ENCODE measurements at regions not wholly inside any gene's neighbourhood (a gene's known extent, or its start where the extent isn't known, plus 50 kb on each side); places are given as distances from the start of the nearest gene placed in this dataset.

DNA sequence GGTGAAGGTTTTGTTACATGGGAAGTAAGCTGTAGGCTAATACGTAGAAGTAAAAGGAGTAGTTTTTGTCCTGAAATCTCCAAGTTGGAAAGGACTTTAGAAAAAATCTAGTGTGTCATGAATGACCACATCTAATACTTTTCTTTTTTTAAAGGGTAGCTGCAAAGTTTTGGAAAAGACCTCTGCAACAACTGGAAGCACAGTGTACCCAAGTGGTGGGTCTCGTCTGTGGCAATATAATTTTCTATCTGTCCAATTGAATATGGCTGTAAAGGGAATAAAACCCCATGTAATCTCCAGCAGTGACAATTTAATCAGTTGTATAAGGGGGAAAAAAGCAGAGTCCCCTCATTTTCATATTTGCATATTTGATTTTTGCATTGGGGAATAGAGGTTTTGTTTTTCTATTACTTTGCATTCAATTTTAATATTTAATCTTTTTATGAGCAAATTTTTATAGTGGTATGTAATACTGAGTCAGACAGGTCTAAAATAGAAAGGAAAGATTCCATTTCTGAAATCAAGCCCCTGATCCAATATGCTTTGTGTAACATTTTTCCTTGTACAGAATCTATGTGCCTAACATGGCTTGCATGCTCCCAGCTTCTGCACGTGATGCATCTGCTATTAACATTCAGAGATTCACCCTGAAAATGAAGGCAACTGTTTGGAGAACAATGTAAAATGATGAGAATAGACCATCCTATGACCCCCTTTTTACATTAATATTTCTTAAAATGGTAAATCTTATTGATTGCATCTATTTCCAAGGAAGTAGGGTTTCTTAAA, 531.4 kb downstream of the ZIC1 start:
- dilution Hi-C loops (cut with HindIII; ENCODE audit: low sequenced_read_pairs, unreplicated experiment) = no loop called here
- H2BK20ac ChIP-seq (ENCODE audit: low read depth, low read length) = no peak overlapping the region
- in situ Hi-C loops (cut with MboI; ENCODE audit: low sequenced_read_pairs) = loop anchor here (25.0 kb wide), 1 partner anchor 997 kb away; no protein-coding TSS in a partner anchor
- no peak overlapping the region for H4K91ac ChIP-seq (ENCODE audit: insufficient read depth, low read depth, low read length)
- H2BK15ac ChIP-seq (ENCODE audit: low read depth, low read length) = no peak overlapping the region
- H3K79me1 ChIP-seq (ENCODE audit: low read depth in 1 of 2, low read length in 2 of 2) = no peaks in the 10 kb centered on the region
- no peak overlapping the region for H3K23ac ChIP-seq (ENCODE audit: low read depth, low read length)
- H3K4me2 ChIP-seq (ENCODE audit: low read depth, low read length) = no peak overlapping the region
- no peaks in the 10 kb centered on the region for H3K27me3 ChIP-seq (ENCODE audit: control insufficient read depth, insufficient read depth, low read length)
- WGBS, 2 experiments (ENCODE audit: extremely low coverage in 2 of 2, insufficient read length in 1 of 2) = 100% methylated on average over 1 of the region's 3 CpGs; no CpG with 5 or more reads in 1 of the 2 experiments
- no peak for TF ChIP-seq NFE2L2 (IDR thresholded peaks at IDR 0.05; ENCODE audit: low read depth, low read length)
- TF ChIP-seq MAFK (IDR thresholded peaks at IDR 0.05; ENCODE audit: low read depth, low read length) = no peak
- TF ChIP-seq, protein P1, sequence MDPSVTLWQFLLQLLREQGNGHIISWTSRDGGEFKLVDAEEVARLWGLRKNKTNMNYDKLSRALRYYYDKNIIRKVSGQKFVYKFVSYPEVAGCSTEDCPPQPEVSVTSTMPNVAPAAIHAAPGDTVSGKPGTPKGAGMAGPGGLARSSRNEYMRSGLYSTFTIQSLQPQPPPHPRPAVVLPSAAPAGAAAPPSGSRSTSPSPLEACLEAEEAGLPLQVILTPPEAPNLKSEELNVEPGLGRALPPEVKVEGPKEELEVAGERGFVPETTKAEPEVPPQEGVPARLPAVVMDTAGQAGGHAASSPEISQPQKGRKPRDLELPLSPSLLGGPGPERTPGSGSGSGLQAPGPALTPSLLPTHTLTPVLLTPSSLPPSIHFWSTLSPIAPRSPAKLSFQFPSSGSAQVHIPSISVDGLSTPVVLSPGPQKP (IDR thresholded peaks at IDR 0.05; ENCODE audit: borderline replicate concordance, low read depth, low read length) = no peak
- TF ChIP-seq RAD21 (IDR thresholded peaks at IDR 0.05; ENCODE audit: low read length) = no peak
- TF ChIP-seq SMC3 (IDR thresholded peaks at IDR 0.05; ENCODE audit: low read depth, low read length) = no peak
- TF ChIP-seq CHD1 (IDR thresholded peaks at IDR 0.05; ENCODE audit: low read depth, low read length) = no peak
- no peak for TF ChIP-seq MXI1 (IDR thresholded peaks at IDR 0.05; ENCODE audit: borderline replicate concordance, low read depth, low read length)
- no peak for TF ChIP-seq CEBPB (IDR thresholded peaks at IDR 0.05; ENCODE audit: low read depth, low read length)
- TF ChIP-seq RCOR1 (IDR thresholded peaks at IDR 0.05; ENCODE audit: insufficient replicate concordance, low read length) = no peak
- TF ChIP-seq POLR2A (IDR thresholded peaks at IDR 0.05; ENCODE audit: low read depth, low read length) = no peak
- TF ChIP-seq, protein P2, sequence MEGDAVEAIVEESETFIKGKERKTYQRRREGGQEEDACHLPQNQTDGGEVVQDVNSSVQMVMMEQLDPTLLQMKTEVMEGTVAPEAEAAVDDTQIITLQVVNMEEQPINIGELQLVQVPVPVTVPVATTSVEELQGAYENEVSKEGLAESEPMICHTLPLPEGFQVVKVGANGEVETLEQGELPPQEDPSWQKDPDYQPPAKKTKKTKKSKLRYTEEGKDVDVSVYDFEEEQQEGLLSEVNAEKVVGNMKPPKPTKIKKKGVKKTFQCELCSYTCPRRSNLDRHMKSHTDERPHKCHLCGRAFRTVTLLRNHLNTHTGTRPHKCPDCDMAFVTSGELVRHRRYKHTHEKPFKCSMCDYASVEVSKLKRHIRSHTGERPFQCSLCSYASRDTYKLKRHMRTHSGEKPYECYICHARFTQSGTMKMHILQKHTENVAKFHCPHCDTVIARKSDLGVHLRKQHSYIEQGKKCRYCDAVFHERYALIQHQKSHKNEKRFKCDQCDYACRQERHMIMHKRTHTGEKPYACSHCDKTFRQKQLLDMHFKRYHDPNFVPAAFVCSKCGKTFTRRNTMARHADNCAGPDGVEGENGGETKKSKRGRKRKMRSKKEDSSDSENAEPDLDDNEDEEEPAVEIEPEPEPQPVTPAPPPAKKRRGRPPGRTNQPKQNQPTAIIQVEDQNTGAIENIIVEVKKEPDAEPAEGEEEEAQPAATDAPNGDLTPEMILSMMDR (conservative IDR thresholded peaks at IDR 0.05; ENCODE audit: low read depth, low read length) = no peak
- no peak for TF ChIP-seq BHLHE40 (IDR thresholded peaks at IDR 0.05; ENCODE audit: low read depth, low read length)
- H3K18ac ChIP-seq (ENCODE audit: low read depth, low read length) = no peak overlapping the region
- BruUV-seq (replicated peaks) = no TSS peak
- POLR2A ChIA-PET (ENCODE audit: unreplicated experiment) = no interaction called here
- no peak overlapping the region for H4K8ac ChIP-seq (ENCODE audit: low read depth in 2 of 2, low read length in 2 of 2)
- H2AK9ac ChIP-seq (replicated peaks; ENCODE audit: low read depth, low read length, poor library complexity) = no peak overlapping the region
- DNase-seq = no peak
- H3K9me1 ChIP-seq (ENCODE audit: insufficient read depth, low read length) = no peaks in the 10 kb centered on the region
- H3K56ac ChIP-seq (ENCODE audit: extremely low read depth, insufficient read depth, low read length) = no peak overlapping the region
- H3K27ac ChIP-seq (ENCODE audit: insufficient read depth, low read length) = no peak overlapping the region
- H2BK5ac ChIP-seq (ENCODE audit: low read depth, low read length, poor library complexity, severe bottlenecking) = no peak overlapping the region
- CTCF ChIA-PET = no interaction called here
- intact Hi-C loops (cut with micrococcal nuclease) = no loop called here
- H4K20me1 ChIP-seq (ENCODE audit: insufficient read depth, low read length) = no peaks in the 10 kb centered on the region
- no peak overlapping the region for H3K14ac ChIP-seq (replicated peaks; ENCODE audit: low read depth, low read length)
- H3K9me3 ChIP-seq (ENCODE audit: control insufficient read depth, insufficient read depth, low read length) = no peaks in the 10 kb centered on the region
- no peak overlapping the region for H4K5ac ChIP-seq (ENCODE audit: low read depth, low read length)
- H3K4ac ChIP-seq (ENCODE audit: low read depth, low read length) = 0 out of 2 replicates have a peak overlapping the region, but pooled peaks have one; percentile 27
- no peak overlapping the region for H2AK5ac ChIP-seq (ENCODE audit: low read depth, low read length)
- no peak overlapping the region for H3K9ac ChIP-seq (ENCODE audit: low read depth, low read length)
- H3K36me3 ChIP-seq (ENCODE audit: control insufficient read depth, insufficient read depth, low read length) = no peaks in the 10 kb centered on the region
- H2AFZ ChIP-seq (replicated peaks; ENCODE audit: low read length, poor library complexity) = no peak overlapping the region
- peaks cover 11% of the 10 kb centered on the region for H3K4me1 ChIP-seq (ENCODE audit: control insufficient read depth, insufficient read depth, low read length)
- no peak for ATAC-seq (ENCODE audit: low read depth)
- no peak overlapping the region for H3K4me3 ChIP-seq (ENCODE audit: insufficient read depth, low read depth, low read length)
- H2BK120ac ChIP-seq (ENCODE audit: low read depth, low read length) = no peak overlapping the region

Measured in IMR-90 (cell line).